Activated T-helper 1 cell treated with anti-CD3 and anti-CD28 coated beads, Interleukin-12 subunit alpha, Interleukin-12 subunit beta, Interleukin-2, Interleukin-4 antibody, amounts not matched to agents 30 ng/mL and 10 ng/mL and 1 ng/mL, durations not matched to agents 14 hours and 24 hours and 36 hours (primary cell): ENCODE measurements at regions not wholly inside any gene's neighbourhood (a gene's known extent, or its start where the extent isn't known, plus 50 kb on each side); places are given as distances from the start of the nearest gene placed in this dataset.

Source experiments
- DNase-seq: peaks from one replicate; pipeline ENCODE4 v3.0.0; 2021; ENCODE audit warnings: low spot score
- H3K27ac Mint-ChIP-seq: one replicate; pipeline ENCODE4 v1.8.0; 2021; ENCODE audit warnings: mild to moderate bottlenecking, mixed read lengths
- H3K27me3 Mint-ChIP-seq: one replicate; pipeline ENCODE4 v1.8.0; 2022; ENCODE audit warnings: mild to moderate bottlenecking, moderate library complexity, mixed read lengths; ENCODE audit not compliant: insufficient read depth
- H3K36me3 Mint-ChIP-seq: one replicate; pipeline ENCODE4 v1.8.0; 2021; ENCODE audit warnings: low read depth, mixed read lengths
- H3K4me1 Mint-ChIP-seq: one replicate; pipeline ENCODE4 v1.8.0; 2021; ENCODE audit warnings: low read depth, mixed read lengths
- H3K4me3 Mint-ChIP-seq: one replicate; pipeline ENCODE4 v1.8.0; 2021; ENCODE audit warnings: mild to moderate bottlenecking, moderate library complexity, mixed read lengths
- H3K9me3 Mint-ChIP-seq: one replicate; pipeline ENCODE4 v1.8.0; 2021; ENCODE audit warnings: mixed read lengths
- intact Hi-C: fragments of 100-400 bp; cut with micrococcal nuclease; formaldehyde crosslinking; loops from one replicate; pipeline ENCODE4 v1.15.1; 2024

DNA sequence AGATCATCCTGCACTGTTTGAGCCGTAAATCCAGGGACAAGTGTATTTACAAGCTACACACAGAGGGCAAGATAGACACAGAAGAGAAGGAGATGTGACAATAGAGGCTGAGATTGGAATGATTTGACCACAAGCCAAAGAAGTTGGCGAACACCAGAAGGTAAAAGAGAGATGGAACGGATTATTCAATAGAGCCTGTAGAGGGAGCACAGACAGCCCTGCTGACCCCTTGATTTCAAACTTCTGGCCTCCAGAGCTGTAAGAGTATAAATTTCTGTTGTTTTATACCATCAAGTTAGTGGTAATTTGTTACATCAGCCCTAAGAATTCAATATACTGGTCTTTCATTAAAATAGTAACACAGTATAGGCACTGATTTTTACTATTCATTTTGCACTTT is 447.8 kb downstream of the FAT4 start:
- Mint-ChIP-seq H3K27me3 (no peaks in the 10 kb centered on the region), H3K4me1 (no peaks in the 10 kb centered on the region), H3K36me3 (no peaks in the 10 kb centered on the region), H3K9me3 (no peaks in the 10 kb centered on the region), H3K27ac (no peak overlapping the region), H3K4me3 (no peak overlapping the region)
- DNase-seq, result no peak
- intact Hi-C loops, result no loop called here

- Mint-ChIP-seq H3K4me1 (no peaks in the 10 kb centered on the region), H3K27me3 (no peaks in the 10 kb centered on the region), H3K36me3 (no peaks in the 10 kb centered on the region), H3K4me3 (no peak overlapping the region), H3K27ac (no peak overlapping the region), H3K9me3 (peaks cover 3% of the 10 kb centered on the region)
- intact Hi-C loops, result no loop called here
- DNase-seq, result no peak
Observed at GRCh38 chr4:125765941-125766340, 451.2 kb downstream of the FAT4 start.

- intact Hi-C loops, result no loop called here
- Mint-ChIP-seq H3K27ac (no peak overlapping the region), H3K36me3 (no peaks in the 10 kb centered on the region), H3K27me3 (no peaks in the 10 kb centered on the region), H3K9me3 (peaks cover 5% of the 10 kb centered on the region), H3K4me1 (no peaks in the 10 kb centered on the region), H3K4me3 (no peak overlapping the region)
- DNase-seq, result no peak
Observed at GRCh38 chr4:125770814-125771398, 456.2 kb downstream of the FAT4 start.

GRCh38 chr4:125772680-125773079 is 457.9 kb downstream of the FAT4 start:
- no peak for DNase-seq
- H3K36me3 Mint-ChIP-seq, result no peaks in the 10 kb centered on the region
- no peak overlapping the region for H3K27ac Mint-ChIP-seq
- H3K27me3 Mint-ChIP-seq, result no peaks in the 10 kb centered on the region
- no peak overlapping the region for H3K4me3 Mint-ChIP-seq
- intact Hi-C loops, result no loop called here
- no peaks in the 10 kb centered on the region for H3K4me1 Mint-ChIP-seq
- H3K9me3 Mint-ChIP-seq, result peaks cover 8% of the 10 kb centered on the region

- no peaks in the 10 kb centered on the region for H3K27me3 Mint-ChIP-seq
- H3K9me3 Mint-ChIP-seq, result peaks cover 8% of the 10 kb centered on the region
- intact Hi-C loops, result no loop called here
- DNase-seq, result no peak
- no peaks in the 10 kb centered on the region for H3K4me1 Mint-ChIP-seq
- no peak overlapping the region for H3K27ac Mint-ChIP-seq
- no peaks in the 10 kb centered on the region for H3K36me3 Mint-ChIP-seq
- no peak overlapping the region for H3K4me3 Mint-ChIP-seq
Observed at GRCh38 chr4:125773502-125773901, 458.7 kb downstream of the FAT4 start.

DNA sequence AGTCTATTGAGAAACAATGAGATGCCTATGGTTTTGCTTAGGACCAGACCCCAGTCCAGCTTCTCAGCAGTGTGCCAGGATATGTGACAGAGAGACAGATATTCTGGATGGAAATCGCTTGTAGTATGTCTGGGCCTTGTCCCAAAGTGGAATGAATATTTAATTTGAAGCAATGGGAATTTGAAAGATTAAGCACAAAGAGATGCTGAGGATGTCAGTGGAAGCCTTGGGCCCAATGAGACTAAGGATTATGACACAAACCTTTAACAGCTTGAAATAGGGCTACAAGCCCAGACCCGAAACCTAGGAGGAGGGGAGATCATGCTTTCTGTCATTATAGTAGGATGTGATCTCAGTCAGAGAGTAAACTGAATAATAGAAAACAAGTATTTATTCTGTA is 459.2 kb downstream of the FAT4 start:
- no peaks in the 10 kb centered on the region for H3K4me1 Mint-ChIP-seq
- H3K27ac Mint-ChIP-seq, result no peak overlapping the region
- H3K27me3 Mint-ChIP-seq, result no peaks in the 10 kb centered on the region
- H3K9me3 Mint-ChIP-seq, result peaks cover 8% of the 10 kb centered on the region
- no peak overlapping the region for H3K4me3 Mint-ChIP-seq
- H3K36me3 Mint-ChIP-seq, result no peaks in the 10 kb centered on the region
- intact Hi-C loops, result no loop called here
- no peak for DNase-seq

- Mint-ChIP-seq H3K36me3 (no peaks in the 10 kb centered on the region), H3K4me3 (no peak overlapping the region), H3K9me3 (peaks cover 3% of the 10 kb centered on the region), H3K27me3 (no peaks in the 10 kb centered on the region), H3K4me1 (no peaks in the 10 kb centered on the region), H3K27ac (no peak overlapping the region)
- intact Hi-C loops, result no loop called here
- no peak for DNase-seq
Observed at GRCh38 chr4:125776146-125776545, 461.4 kb downstream of the FAT4 start.

DNA sequence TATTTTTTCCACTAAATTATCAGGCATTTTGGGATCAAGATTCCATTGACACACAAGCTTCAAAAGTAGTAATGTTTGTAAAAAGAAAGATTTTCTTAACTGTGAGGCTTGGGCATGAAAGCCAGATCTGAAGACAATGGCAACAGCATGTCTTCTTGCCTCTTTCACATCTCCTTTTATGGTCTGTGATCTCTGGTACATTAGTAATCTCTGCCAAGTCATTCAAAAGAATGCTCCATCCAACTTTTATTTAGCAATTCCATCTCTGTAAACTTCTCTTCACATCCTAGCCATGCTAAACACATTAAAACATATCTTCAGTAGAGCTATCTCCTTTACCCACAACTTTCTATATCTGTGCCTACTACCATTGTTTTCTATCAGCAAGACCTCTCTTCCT is 465.4 kb downstream of the FAT4 start:
- no peak overlapping the region for H3K27ac Mint-ChIP-seq
- no peaks in the 10 kb centered on the region for H3K27me3 Mint-ChIP-seq
- H3K4me1 Mint-ChIP-seq, result no peaks in the 10 kb centered on the region
- no peak for DNase-seq
- peaks cover 3% of the 10 kb centered on the region for H3K9me3 Mint-ChIP-seq
- no peaks in the 10 kb centered on the region for H3K36me3 Mint-ChIP-seq
- H3K4me3 Mint-ChIP-seq, result no peak overlapping the region
- intact Hi-C loops, result no loop called here

DNA sequence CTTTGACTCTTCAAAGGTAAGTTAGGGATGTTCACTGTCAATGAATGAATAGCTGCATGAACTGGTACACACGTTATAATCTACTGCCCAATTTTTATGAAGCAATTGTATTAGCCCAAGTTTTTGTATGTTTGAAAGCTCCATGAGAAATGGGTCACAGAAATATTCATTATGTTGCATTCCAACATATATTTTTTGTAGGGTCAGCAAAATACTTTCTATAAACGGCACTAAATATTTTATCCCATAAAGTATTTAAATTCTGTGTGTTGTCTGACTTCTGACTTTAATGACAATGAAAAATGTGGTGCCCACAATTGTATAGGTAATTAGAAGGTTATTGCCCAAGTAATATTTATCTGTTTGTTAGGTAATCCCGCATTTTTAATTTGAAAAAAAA is 466.0 kb downstream of the FAT4 start:
- intact Hi-C loops, result no loop called here
- H3K27ac Mint-ChIP-seq, result no peak overlapping the region
- DNase-seq, result no peak
- H3K36me3 Mint-ChIP-seq, result no peaks in the 10 kb centered on the region
- no peaks in the 10 kb centered on the region for H3K27me3 Mint-ChIP-seq
- no peak overlapping the region for H3K4me3 Mint-ChIP-seq
- H3K4me1 Mint-ChIP-seq, result no peaks in the 10 kb centered on the region
- H3K9me3 Mint-ChIP-seq, result peaks cover 3% of the 10 kb centered on the region

DNA sequence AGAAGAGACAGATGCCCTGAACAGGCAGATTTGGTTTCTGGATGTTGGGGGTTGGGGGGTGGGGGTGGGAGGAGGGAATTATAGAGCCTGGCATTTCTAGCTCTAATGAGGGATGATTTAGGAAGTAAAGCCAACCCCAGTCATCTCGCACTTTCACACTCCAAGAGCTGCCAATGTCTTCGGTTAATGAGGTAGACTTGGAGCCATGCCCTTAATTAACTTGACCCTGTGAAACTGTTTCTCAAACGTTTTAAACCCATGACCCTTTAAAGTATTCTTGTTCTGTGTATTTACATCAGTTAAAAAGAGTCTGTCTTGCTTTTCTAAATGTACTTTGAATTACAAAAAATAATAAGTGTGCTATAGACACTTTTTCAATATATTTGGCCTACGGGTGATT is 466.9 kb downstream of the FAT4 start:
- Mint-ChIP-seq H3K36me3 (no peaks in the 10 kb centered on the region), H3K4me3 (no peak overlapping the region), H3K9me3 (peaks cover under 1% of the 10 kb centered on the region), H3K4me1 (no peaks in the 10 kb centered on the region), H3K27ac (no peak overlapping the region), H3K27me3 (no peaks in the 10 kb centered on the region)
- intact Hi-C loops, result no loop called here
- DNase-seq, result no peak

DNA sequence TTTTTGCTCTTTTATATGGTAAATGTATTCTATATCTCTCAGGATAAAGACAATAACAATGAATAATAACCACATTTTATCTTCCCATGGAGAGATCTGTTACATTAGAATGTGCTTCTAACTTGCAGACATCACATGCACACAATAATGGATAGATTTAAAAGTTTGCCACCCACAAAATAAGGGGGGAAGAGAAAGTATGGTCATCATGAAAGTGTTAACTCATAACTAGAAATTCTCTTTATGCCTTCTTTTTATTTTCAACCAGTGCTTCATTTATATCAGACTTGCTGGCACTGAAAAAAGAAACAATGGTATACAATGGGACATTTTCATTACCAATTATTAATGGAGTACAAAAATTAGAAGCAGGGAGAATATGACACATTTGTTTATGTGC is 470.0 kb downstream of the FAT4 start:
- Mint-ChIP-seq H3K36me3 (no peaks in the 10 kb centered on the region), H3K27ac (no peak overlapping the region), H3K9me3 (no peaks in the 10 kb centered on the region), H3K4me1 (no peaks in the 10 kb centered on the region), H3K27me3 (no peaks in the 10 kb centered on the region), H3K4me3 (no peak overlapping the region)
- intact Hi-C loops, result no loop called here
- DNase-seq, result no peak

- no peaks in the 10 kb centered on the region for H3K9me3 Mint-ChIP-seq
- H3K27ac Mint-ChIP-seq, result no peak overlapping the region
- no peak overlapping the region for H3K4me3 Mint-ChIP-seq
- no peak for DNase-seq
- no peaks in the 10 kb centered on the region for H3K4me1 Mint-ChIP-seq
- H3K36me3 Mint-ChIP-seq, result no peaks in the 10 kb centered on the region
- intact Hi-C loops, result no loop called here
- H3K27me3 Mint-ChIP-seq, result no peaks in the 10 kb centered on the region
Observed at GRCh38 chr4:125787707-125788106, 473.0 kb downstream of the FAT4 start.

- intact Hi-C loops, result no loop called here
- no peak for DNase-seq
- H3K27me3 Mint-ChIP-seq, result no peaks in the 10 kb centered on the region
- no peaks in the 10 kb centered on the region for H3K36me3 Mint-ChIP-seq
- H3K4me1 Mint-ChIP-seq, result no peaks in the 10 kb centered on the region
- H3K9me3 Mint-ChIP-seq, result no peaks in the 10 kb centered on the region
- H3K27ac Mint-ChIP-seq, result no peak overlapping the region
- no peak overlapping the region for H3K4me3 Mint-ChIP-seq
Observed at GRCh38 chr4:125789023-125789422, 474.3 kb downstream of the FAT4 start.

GRCh38 chr4:125791896-125792295 is 477.1 kb downstream of the FAT4 start:
- no peaks in the 10 kb centered on the region for H3K27me3 Mint-ChIP-seq
- no peak overlapping the region for H3K27ac Mint-ChIP-seq
- H3K4me3 Mint-ChIP-seq, result no peak overlapping the region
- H3K4me1 Mint-ChIP-seq, result no peaks in the 10 kb centered on the region
- no peaks in the 10 kb centered on the region for H3K9me3 Mint-ChIP-seq
- intact Hi-C loops, result no loop called here
- no peak for DNase-seq
- H3K36me3 Mint-ChIP-seq, result no peaks in the 10 kb centered on the region
